GM23338 (cell line): ENCODE measurements at regions not wholly inside any gene's neighbourhood (a gene's known extent, or its start where the extent isn't known, plus 50 kb on each side); places are given as distances from the start of the nearest gene placed in this dataset.

Source experiments
- ATAC-seq: fragments of 200-7000 bp; cut with Tn5 transposase; 3 replicates; pipeline ENCODE4 v1.9.1; 2020
- DNase-seq: peaks from one replicate; pipeline ENCODE4 v3.0.0-alpha.2; 2015; ENCODE audit warnings: low spot score
- H2AFZ ChIP-seq: fragments of 200-600 bp; sonication (generic); 2 replicates; pipeline ENCODE4 v1.8.0; 2016; ENCODE audit warnings: antibody characterized with exemption, mild to moderate bottlenecking, moderate library complexity
- H3F3A ChIP-seq: fragments of 200-600 bp; sonication (generic); replicated peaks from 2 replicates; pipeline ENCODE4 v1.8.0; 2017; ENCODE audit warnings: antibody characterized with exemption, mixed run types, low read depth
- H3K27ac ChIP-seq: fragments of 200-600 bp; sonication (generic); 2 replicates; pipeline ENCODE4 v1.6.1; 2016; ENCODE audit warnings: low read depth
- H3K27me3 ChIP-seq: fragments of 200-600 bp; sonication (generic); 2 replicates; pipeline ENCODE4 v1.8.0; 2016; ENCODE audit warnings: mild to moderate bottlenecking, mixed run types, moderate library complexity; ENCODE audit not compliant: insufficient read depth
- H3K36me3 ChIP-seq: fragments of 200-600 bp; sonication (generic); 2 replicates; pipeline ENCODE4 v1.8.0; 2016; ENCODE audit warnings: mild to moderate bottlenecking; ENCODE audit not compliant: insufficient read depth
- H3K4me1 ChIP-seq: fragments of 200-600 bp; sonication (generic); 2 replicates; pipeline ENCODE4 v1.8.0; 2016; ENCODE audit warnings: mild to moderate bottlenecking, moderate library complexity; ENCODE audit not compliant: insufficient read depth
- H3K4me2 ChIP-seq: fragments of 200-600 bp; sonication (generic); 2 replicates; pipeline ENCODE4 v1.7.1; 2017; ENCODE audit warnings: mixed run types
- H3K4me3 ChIP-seq: fragments of 200-600 bp; sonication (generic); 2 replicates; pipeline ENCODE4 v1.6.1; 2016; ENCODE audit warnings: mixed run types
- H3K79me2 ChIP-seq: fragments of 200-600 bp; sonication (generic); replicated peaks from 2 replicates; pipeline ENCODE4 v1.8.0; 2017; ENCODE audit warnings: mild to moderate bottlenecking; ENCODE audit not compliant: insufficient read depth
- H3K9me2 ChIP-seq: fragments of 200-600 bp; sonication (generic); 2 replicates; pipeline ENCODE4 v1.8.0; 2017; ENCODE audit not compliant: insufficient read depth
- H4K20me1 ChIP-seq: fragments of 200-600 bp; sonication (generic); replicated peaks from 2 replicates; pipeline ENCODE4 v1.8.0; 2017; ENCODE audit warnings: mild to moderate bottlenecking; ENCODE audit not compliant: insufficient read depth
- H3K27ac Mint-ChIP-seq: 2 replicates; pipeline ENCODE4 v1.8.0; 2020; ENCODE audit warnings: inconsistent platforms, mild to moderate bottlenecking, moderate library complexity, mixed read lengths
- H3K27me3 Mint-ChIP-seq: 3 replicates; pipeline ENCODE4 v1.8.0; 2022; ENCODE audit warnings: low read depth, mild to moderate bottlenecking, moderate library complexity, mixed read lengths, inconsistent platforms; ENCODE audit not compliant: insufficient read depth, poor library complexity
- H3K36me3 Mint-ChIP-seq: 3 replicates; pipeline ENCODE4 v1.8.0; 2021; ENCODE audit warnings: low read depth, mild to moderate bottlenecking, inconsistent platforms, moderate library complexity, mixed read lengths
- H3K4me1 Mint-ChIP-seq: 3 replicates; pipeline ENCODE4 v1.8.0; 2020; ENCODE audit warnings: mild to moderate bottlenecking, inconsistent platforms, mixed read lengths
- H3K4me3 Mint-ChIP-seq: 3 replicates; pipeline ENCODE4 v1.8.0; 2021; ENCODE audit warnings: moderate library complexity, mild to moderate bottlenecking, inconsistent platforms, mixed read lengths
- H3K9me3 Mint-ChIP-seq: 3 replicates; pipeline ENCODE4 v1.8.0; 2020; ENCODE audit warnings: moderate library complexity, mild to moderate bottlenecking, inconsistent platforms, mixed read lengths
- CREB1 ChIP-seq: fragments of 250-450 bp; sonication (Bioruptor Pico); IDR thresholded peaks from 2 replicates; pipeline ENCODE4 v1.5.0; 2020; ENCODE audit warnings: low read depth, mild to moderate bottlenecking, moderate library complexity
- EZH2 ChIP-seq: fragments of 200-600 bp; sonication (generic); IDR thresholded peaks from one replicate; pipeline ENCODE4 v1.8.0; 2017; ENCODE audit warnings: antibody characterized with exemption, mild to moderate bottlenecking, low read depth; ENCODE audit not compliant: unreplicated experiment
- EZH2phosphoT487 ChIP-seq: fragments of 200-600 bp; sonication (generic); IDR thresholded peaks from one replicate; pipeline ENCODE4 v1.8.1; 2018; ENCODE audit warnings: antibody characterized with exemption; ENCODE audit not compliant: unreplicated experiment
- JUNB ChIP-seq: IDR thresholded peaks from one replicate; pipeline ENCODE4 v1.6.1; 2016; ENCODE audit warnings: antibody characterized with exemption; ENCODE audit not compliant: unreplicated experiment
- NANOG ChIP-seq: IDR thresholded peaks from 2 replicates; pipeline ENCODE4 v1.6.1; 2016; ENCODE audit warnings: antibody characterized with exemption, borderline replicate concordance
- POLR2AphosphoS5 ChIP-seq: IDR thresholded peaks from 2 replicates; pipeline ENCODE4 v1.6.1; 2016; ENCODE audit warnings: antibody characterized with exemption, low read depth
- REST ChIP-seq: IDR thresholded peaks from one replicate; pipeline ENCODE4 v1.6.1; 2018; ENCODE audit warnings: antibody characterized with exemption; ENCODE audit not compliant: unreplicated experiment
- STAT1 ChIP-seq: IDR thresholded peaks from one replicate; pipeline ENCODE4 v1.6.1; 2016; ENCODE audit warnings: antibody characterized with exemption; ENCODE audit not compliant: unreplicated experiment
- ZNF114 ChIP-seq: fragments of 250-450 bp; sonication (Bioruptor Pico); IDR thresholded peaks from 2 replicates; pipeline ENCODE4 v1.5.0; 2020; ENCODE audit warnings: mild to moderate bottlenecking, moderate library complexity
- ZNF331 ChIP-seq: fragments of 250-450 bp; sonication (Bioruptor Pico); IDR thresholded peaks from 2 replicates; pipeline ENCODE4 v1.5.0; 2020; ENCODE audit warnings: low read depth, mild to moderate bottlenecking, moderate library complexity
- TF ChIP-seq, protein P1 (sequence below): fragments of 250-450 bp; sonication (Bioruptor Pico); IDR thresholded peaks from 2 replicates; pipeline ENCODE4 v1.5.0; 2020; ENCODE audit warnings: mild to moderate bottlenecking, moderate library complexity
- TF ChIP-seq, protein P2 (sequence below): IDR thresholded peaks from 2 replicates; pipeline ENCODE4 v1.6.1; 2016; ENCODE audit warnings: antibody characterized with exemption
- TF ChIP-seq, protein P3 (sequence below), 2 experiments: fragments of 200-600 bp in 1 of 2; sonication (generic) in 1 of 2; conservative IDR thresholded peaks; 2 replicates each; pipeline versions ENCODE4 v1.5.1 to v1.6.1; 2016 to 2017; ENCODE audit warnings: antibody characterized with exemption in 2 of 2, low read depth in 2 of 2, mild to moderate bottlenecking in 2 of 2, moderate library complexity in 1 of 2

DNA sequence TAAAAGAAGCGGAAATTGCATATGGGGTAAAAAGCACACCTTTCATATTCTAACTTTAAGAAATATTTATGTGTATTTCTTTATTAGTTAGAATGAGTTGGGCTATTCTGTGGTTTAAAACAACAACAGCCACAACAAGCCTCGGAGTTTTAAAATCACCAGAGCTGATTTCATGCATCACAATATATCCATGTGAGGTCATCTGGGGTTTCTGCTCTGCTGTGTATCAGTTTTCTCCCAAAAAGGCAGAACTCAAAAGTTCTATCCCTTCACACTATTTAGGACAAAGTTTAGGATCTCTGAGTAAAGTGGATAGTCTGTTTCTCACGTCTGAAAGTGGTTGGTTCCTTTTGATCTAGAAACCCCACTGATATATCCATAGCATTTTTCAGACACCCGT, 601.5 kb upstream of the GCFC2 start:
- Mint-ChIP-seq H3K27ac (no peak overlapping the region; the same call in 1 of the 2 replicates), H3K4me1 (peaks cover 7% of the 10 kb centered on the region; the same call in 2 of the 3 replicates), H3K27me3 (no peaks in the 10 kb centered on the region), H3K36me3 (no peaks in the 10 kb centered on the region), H3K4me3 (no peak overlapping the region), H3K9me3 (no peaks in the 10 kb centered on the region; the same call in 1 of the 3 replicates)
- no peaks in the 10 kb centered on the region for H3F3A ChIP-seq
- no peak overlapping the region for H3K4me3 ChIP-seq
- no peaks in the 10 kb centered on the region for H3K27me3 ChIP-seq
- H3K4me1 ChIP-seq = peaks cover 5% of the 10 kb centered on the region; the same call in 1 of the 2 replicates
- H3K79me2 ChIP-seq = no peaks in the 10 kb centered on the region
- ATAC-seq = no peak
- H3K36me3 ChIP-seq = no peaks in the 10 kb centered on the region
- peak overlapping the region; percentile 53; the same call in 1 of the 2 replicates for H2AFZ ChIP-seq
- no peak for DNase-seq
- no peaks in the 10 kb centered on the region for H4K20me1 ChIP-seq
- no peak overlapping the region for H3K4me2 ChIP-seq
- TF ChIP-seq ZNF331 (CRISPR knock-in tag) (no peak), EZH2phosphoT487 (no peak), CREB1 (CRISPR knock-in tag) (no peak), ZNF114 (CRISPR knock-in tag) (no peak), POLR2AphosphoS5 (no peak), JUNB (no peak), STAT1 (no peak), EZH2 (no peak), NANOG (no peak), REST (no peak)
- TF ChIP-seq, protein P1, sequence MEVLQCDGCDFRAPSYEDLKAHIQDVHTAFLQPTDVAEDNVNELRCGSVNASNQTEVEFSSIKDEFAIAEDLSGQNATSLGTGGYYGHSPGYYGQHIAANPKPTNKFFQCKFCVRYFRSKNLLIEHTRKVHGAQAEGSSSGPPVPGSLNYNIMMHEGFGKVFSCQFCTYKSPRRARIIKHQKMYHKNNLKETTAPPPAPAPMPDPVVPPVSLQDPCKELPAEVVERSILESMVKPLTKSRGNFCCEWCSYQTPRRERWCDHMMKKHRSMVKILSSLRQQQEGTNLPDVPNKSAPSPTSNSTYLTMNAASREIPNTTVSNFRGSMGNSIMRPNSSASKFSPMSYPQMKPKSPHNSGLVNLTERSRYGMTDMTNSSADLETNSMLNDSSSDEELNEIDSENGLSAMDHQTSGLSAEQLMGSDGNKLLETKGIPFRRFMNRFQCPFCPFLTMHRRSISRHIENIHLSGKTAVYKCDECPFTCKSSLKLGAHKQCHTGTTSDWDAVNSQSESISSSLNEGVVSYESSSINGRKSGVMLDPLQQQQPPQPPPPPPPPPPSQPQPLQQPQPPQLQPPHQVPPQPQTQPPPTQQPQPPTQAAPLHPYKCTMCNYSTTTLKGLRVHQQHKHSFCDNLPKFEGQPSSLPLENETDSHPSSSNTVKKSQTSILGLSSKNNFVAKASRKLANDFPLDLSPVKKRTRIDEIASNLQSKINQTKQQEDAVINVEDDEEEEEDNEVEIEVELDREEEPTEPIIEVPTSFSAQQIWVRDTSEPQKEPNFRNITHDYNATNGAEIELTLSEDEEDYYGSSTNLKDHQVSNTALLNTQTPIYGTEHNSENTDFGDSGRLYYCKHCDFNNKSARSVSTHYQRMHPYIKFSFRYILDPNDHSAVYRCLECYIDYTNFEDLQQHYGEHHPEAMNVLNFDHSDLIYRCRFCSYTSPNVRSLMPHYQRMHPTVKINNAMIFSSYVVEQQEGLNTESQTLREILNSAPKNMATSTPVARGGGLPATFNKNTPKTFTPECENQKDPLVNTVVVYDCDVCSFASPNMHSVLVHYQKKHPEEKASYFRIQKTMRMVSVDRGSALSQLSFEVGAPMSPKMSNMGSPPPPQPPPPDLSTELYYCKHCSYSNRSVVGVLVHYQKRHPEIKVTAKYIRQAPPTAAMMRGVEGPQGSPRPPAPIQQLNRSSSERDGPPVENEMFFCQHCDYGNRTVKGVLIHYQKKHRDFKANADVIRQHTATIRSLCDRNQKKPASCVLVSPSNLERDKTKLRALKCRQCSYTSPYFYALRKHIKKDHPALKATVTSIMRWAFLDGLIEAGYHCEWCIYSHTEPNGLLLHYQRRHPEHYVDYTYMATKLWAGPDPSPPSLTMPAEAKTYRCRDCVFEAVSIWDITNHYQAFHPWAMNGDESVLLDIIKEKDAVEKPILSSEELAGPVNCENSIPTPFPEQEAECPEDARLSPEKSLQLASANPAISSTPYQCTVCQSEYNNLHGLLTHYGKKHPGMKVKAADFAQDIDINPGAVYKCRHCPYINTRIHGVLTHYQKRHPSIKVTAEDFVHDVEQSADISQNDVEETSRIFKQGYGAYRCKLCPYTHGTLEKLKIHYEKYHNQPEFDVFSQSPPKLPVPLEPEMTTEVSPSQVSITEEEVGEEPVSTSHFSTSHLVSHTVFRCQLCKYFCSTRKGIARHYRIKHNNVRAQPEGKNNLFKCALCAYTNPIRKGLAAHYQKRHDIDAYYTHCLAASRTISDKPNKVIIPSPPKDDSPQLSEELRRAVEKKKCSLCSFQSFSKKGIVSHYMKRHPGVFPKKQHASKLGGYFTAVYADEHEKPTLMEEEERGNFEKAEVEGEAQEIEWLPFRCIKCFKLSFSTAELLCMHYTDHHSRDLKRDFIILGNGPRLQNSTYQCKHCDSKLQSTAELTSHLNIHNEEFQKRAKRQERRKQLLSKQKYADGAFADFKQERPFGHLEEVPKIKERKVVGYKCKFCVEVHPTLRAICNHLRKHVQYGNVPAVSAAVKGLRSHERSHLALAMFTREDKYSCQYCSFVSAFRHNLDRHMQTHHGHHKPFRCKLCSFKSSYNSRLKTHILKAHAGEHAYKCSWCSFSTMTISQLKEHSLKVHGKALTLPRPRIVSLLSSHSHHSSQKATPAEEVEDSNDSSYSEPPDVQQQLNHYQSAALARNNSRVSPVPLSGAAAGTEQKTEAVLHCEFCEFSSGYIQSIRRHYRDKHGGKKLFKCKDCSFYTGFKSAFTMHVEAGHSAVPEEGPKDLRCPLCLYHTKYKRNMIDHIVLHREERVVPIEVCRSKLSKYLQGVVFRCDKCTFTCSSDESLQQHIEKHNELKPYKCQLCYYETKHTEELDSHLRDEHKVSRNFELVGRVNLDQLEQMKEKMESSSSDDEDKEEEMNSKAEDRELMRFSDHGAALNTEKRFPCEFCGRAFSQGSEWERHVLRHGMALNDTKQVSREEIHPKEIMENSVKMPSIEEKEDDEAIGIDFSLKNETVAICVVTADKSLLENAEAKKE = no peak
- TF ChIP-seq, protein P2, sequence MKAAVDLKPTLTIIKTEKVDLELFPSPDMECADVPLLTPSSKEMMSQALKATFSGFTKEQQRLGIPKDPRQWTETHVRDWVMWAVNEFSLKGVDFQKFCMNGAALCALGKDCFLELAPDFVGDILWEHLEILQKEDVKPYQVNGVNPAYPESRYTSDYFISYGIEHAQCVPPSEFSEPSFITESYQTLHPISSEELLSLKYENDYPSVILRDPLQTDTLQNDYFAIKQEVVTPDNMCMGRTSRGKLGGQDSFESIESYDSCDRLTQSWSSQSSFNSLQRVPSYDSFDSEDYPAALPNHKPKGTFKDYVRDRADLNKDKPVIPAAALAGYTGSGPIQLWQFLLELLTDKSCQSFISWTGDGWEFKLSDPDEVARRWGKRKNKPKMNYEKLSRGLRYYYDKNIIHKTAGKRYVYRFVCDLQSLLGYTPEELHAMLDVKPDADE = no peak
- TF ChIP-seq, protein P3, sequence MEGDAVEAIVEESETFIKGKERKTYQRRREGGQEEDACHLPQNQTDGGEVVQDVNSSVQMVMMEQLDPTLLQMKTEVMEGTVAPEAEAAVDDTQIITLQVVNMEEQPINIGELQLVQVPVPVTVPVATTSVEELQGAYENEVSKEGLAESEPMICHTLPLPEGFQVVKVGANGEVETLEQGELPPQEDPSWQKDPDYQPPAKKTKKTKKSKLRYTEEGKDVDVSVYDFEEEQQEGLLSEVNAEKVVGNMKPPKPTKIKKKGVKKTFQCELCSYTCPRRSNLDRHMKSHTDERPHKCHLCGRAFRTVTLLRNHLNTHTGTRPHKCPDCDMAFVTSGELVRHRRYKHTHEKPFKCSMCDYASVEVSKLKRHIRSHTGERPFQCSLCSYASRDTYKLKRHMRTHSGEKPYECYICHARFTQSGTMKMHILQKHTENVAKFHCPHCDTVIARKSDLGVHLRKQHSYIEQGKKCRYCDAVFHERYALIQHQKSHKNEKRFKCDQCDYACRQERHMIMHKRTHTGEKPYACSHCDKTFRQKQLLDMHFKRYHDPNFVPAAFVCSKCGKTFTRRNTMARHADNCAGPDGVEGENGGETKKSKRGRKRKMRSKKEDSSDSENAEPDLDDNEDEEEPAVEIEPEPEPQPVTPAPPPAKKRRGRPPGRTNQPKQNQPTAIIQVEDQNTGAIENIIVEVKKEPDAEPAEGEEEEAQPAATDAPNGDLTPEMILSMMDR (conservative IDR thresholded peaks at IDR 0.05; ENCODE audit: low read depth in 2 of 2) = no peak
- no peaks in the 10 kb centered on the region; the same call in 1 of the 2 replicates for H3K9me2 ChIP-seq
- no peak overlapping the region for H3K27ac ChIP-seq
